ENCODE measurements at regions not wholly inside any gene's neighbourhood (a gene's known extent, or its start where the extent isn't known, plus 50 kb on each side); places are given as distances from the start of the nearest gene placed in this dataset.

DNA sequence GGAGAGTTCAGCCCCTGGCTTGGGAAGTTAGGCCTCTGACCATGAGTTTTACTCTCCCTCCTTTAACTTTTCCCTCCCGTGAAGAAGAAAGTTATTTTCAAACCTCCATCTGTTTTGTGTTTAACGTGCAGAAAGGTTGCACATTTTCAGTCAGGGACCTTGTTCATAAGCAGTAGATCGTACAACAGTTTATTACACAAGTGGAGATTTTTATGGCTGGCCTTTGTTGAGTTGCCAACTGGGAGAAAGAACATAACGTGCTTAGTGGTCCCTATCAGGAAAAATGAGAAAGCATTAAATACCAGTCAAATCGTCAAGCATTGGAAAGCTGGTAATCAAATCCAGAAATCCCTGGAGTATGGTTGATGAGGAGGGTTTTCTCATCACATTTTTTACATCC is 117.9 kb upstream of the MYOCD start:
- ATAC-seq (no peak), DNase-seq (ENCODE audit: missing footprints) (no peak)
- intact Hi-C loops (cut with DNase I) = loop anchor here (2.0 to 10.0 kb wide), 4 partner anchors 119 to 457 kb away; no protein-coding TSS in a partner anchor

- intact Hi-C loops (cut with DNase I) = loop anchor here (5.0 to 10.0 kb wide), 3 partner anchors 194 to 456 kb away; no protein-coding TSS in a partner anchor
- DNase-seq (ENCODE audit: missing footprints) (no peak), ATAC-seq (no peak)
These were observed 117.1 kb upstream of the MYOCD start for GRCh38 chr17:12548558-12548957.

GRCh38 chr17:12549499-12550041 is 116.1 kb upstream of the MYOCD start:
- intact Hi-C loops (cut with DNase I) = loop anchor here (5.0 to 10.0 kb wide), 3 partner anchors 193 to 455 kb away; no protein-coding TSS in a partner anchor
- DNase-seq (ENCODE audit: missing footprints) (no peak), ATAC-seq (peak; percentile 23)

- intact Hi-C loops (cut with DNase I) = no loop called here
- DNase-seq (ENCODE audit: missing footprints) = no peak
- no peak for ATAC-seq
These were observed 112.1 kb upstream of the MYOCD start for GRCh38 chr17:12553625-12554024.

GRCh38 chr17:12554251-12554650 is 111.4 kb upstream of the MYOCD start:
- DNase-seq (ENCODE audit: missing footprints) (no peak), ATAC-seq (no peak)
- intact Hi-C loops (cut with DNase I) = no loop called here

- ATAC-seq (no peak), DNase-seq (ENCODE audit: missing footprints) (no peak)
- intact Hi-C loops (cut with DNase I) = no loop called here
These were observed 99.4 kb upstream of the MYOCD start for GRCh38 chr17:12566291-12566690.

DNA sequence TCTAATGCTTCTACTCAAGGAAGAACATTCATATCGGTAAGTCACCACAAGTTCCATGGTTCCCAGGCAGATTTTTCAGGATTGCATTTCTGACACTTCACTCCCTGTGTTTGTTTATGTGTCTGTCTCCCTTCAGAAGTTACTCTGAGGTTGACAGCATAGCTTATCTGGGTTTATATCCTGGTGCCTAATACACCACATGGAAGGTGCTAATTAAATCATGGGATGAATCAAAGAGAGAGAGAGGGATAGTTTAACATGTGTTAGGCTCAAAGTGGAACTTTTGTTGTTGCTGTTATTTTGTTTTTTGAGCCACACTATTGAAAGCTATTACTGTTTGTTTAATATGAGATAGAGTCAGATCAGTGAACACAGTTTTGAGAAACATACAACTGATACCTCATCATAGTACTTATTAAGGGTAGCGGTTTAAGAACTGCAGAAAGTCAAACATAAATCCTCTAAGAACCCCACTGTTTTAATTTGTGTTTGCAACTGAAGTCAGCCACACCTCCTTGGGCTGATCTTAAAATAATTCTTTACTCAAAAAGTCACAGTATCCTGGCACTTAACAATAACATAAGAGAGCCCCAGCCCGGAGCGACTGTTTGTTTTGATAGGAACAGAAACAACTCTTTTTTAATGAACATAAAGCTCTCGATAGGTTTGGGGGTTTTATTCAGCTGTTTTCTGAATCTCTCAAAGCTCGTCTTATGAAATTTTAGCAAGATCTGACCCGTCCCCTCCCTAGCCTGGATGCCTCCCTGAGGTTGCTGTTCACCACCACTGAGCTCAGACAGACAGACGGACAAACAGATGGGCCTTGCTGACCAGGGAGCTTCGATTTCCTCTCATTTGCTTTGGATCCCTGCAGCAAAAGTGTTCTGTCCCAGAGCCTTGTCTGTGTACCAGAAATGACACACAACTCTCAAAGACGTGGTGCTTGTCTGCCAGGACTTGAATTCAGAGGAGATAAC is 98.3 kb upstream of the MYOCD start:
- intact Hi-C loops (cut with DNase I) = no loop called here
- ATAC-seq = no peak
- no peak for DNase-seq (ENCODE audit: missing footprints)

- DNase-seq (ENCODE audit: missing footprints) (no peak), ATAC-seq (no peak)
- intact Hi-C loops (cut with DNase I) = no loop called here
These were observed 97.1 kb upstream of the MYOCD start for GRCh38 chr17:12568358-12569251.

GRCh38 chr17:12571606-12572005 is 94.1 kb upstream of the MYOCD start:
- intact Hi-C loops (cut with DNase I) = no loop called here
- ATAC-seq (no peak), DNase-seq (ENCODE audit: missing footprints) (no peak)

GRCh38 chr17:12574525-12574924 is 91.2 kb upstream of the MYOCD start:
- intact Hi-C loops (cut with DNase I) = no loop called here
- no peak for DNase-seq (ENCODE audit: missing footprints)

GRCh38 chr17:12575641-12576040 is 90.0 kb upstream of the MYOCD start:
- no peak for ATAC-seq
- no peak for DNase-seq (ENCODE audit: missing footprints)
- intact Hi-C loops (cut with DNase I) = no loop called here

More at GRCh38 chr17:12574525-12574924, 91.2 kb upstream of the MYOCD start:
- ATAC-seq = no peak

DNA sequence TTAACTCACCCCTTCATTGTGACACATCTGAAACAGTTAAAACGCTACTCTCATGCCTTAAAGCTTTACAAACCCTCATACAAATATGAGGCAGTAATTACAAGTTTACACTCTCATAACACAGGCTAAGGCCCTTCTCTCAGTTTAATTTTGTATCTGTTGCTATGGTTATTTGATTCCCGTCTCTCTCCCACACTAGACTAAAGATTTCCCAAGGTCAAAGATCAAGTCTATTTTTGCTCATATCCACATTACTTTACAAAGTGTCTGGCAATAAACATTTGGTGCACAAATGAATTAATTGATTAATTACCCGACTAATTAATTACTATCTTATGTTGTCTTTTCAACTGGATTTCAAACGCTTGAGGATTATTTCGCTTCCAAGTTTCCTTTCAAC is 86.4 kb upstream of the MYOCD start:
- no peak for ATAC-seq
- intact Hi-C loops (cut with DNase I) = no loop called here
- no peak for DNase-seq (ENCODE audit: missing footprints)

DNA sequence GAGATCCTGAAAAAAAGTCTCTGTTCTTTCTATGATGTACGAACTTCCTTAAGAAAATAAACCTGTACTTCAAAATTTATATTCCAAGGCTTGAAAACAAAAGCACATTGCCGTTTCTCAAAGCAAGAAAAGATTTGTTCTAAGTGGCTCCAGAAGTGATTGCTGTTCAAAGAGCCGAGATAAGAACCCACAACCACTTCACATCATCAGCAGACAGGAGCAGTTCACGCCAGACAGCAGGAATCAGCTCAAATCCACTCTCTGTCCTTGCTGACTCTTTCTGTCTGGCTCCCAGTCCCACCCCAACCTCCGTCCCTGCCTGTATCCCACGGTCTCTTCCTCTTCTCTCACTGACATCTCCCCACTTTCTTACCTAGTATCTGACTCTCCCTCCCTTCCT is 85.0 kb upstream of the MYOCD start:
- DNase-seq (ENCODE audit: missing footprints) (no peak), ATAC-seq (no peak)
- intact Hi-C loops (cut with DNase I) = no loop called here

- intact Hi-C loops (cut with DNase I) = no loop called here
- ATAC-seq (peak; percentile 68), DNase-seq (ENCODE audit: missing footprints) (no peak)
These were observed 81.0 kb upstream of the MYOCD start for GRCh38 chr17:12584727-12585126.

- no peak for ATAC-seq
- intact Hi-C loops (cut with DNase I) = no loop called here
- no peak for DNase-seq (ENCODE audit: missing footprints)
These were observed 77.2 kb upstream of the MYOCD start for GRCh38 chr17:12588531-12588930.

DNA sequence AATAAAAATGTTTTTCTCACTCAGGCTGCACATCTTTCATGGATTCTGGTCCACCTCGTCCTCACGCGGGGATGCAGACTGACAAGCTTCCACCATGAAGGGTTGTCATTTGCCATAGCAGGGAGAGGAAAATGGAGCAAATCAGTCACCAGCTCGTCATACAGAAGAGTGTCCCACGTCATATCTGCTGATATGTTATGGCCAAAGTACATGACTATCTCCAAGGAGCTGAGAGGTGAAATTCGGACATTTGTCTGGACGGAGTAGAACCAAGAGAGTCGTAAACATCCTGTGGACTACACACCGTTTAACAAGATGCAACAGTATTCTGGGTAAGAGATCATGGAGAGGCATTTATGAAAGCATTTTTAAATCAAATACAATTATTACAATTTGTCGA is 75.3 kb upstream of the MYOCD start:
- ATAC-seq = no peak
- intact Hi-C loops (cut with DNase I) = no loop called here

GRCh38 chr17:12591021-12591735 is 74.5 kb upstream of the MYOCD start:
- DNase-seq (ENCODE audit: missing footprints) (no peak), ATAC-seq (no peak)
- intact Hi-C loops (cut with DNase I) = no loop called here

More for the DNA sequence above, 75.3 kb upstream of the MYOCD start:
- no peak for DNase-seq (ENCODE audit: missing footprints)

DNA sequence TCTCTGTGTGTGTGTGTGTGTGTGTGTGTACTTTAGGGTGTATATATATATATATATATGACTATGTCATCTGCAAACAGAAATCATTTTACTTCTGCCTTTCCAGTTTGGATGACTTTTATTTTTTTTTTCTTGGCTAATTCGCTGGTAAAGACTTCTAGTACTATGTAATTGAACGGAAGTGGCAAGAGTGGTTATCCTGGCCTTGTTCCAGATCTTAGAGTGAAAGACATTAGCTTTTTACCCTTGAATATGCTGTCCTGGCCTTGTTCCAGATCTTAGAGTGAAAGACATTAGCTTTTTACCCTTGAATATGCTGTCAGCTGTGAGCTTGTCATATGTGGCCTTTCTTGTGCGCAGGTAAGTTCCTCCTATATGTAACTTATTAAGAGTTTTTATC is 72.7 kb upstream of the MYOCD start:
- ATAC-seq = no peak
- no peak for DNase-seq (ENCODE audit: missing footprints)
- intact Hi-C loops (cut with DNase I) = no loop called here

- DNase-seq (ENCODE audit: missing footprints) (no peak), ATAC-seq (no peak)
- intact Hi-C loops (cut with DNase I) = no loop called here
These were observed 68.7 kb upstream of the MYOCD start for GRCh38 chr17:12596961-12597360.

All from Right ventricle myocardium inferior (tissue), 1 donor.